Bronchial epithelial cell (primary cell): ENCODE measurements at regions not wholly inside any gene's neighbourhood (a gene's known extent, or its start where the extent isn't known, plus 50 kb on each side); places are given as distances from the start of the nearest gene placed in this dataset.

Source experiments
- DNase-seq: peaks from one replicate; pipeline ENCODE4 v3.0.0-alpha.2; 2010; ENCODE audit warnings: low read depth
- FAIRE-seq: peaks from 2 replicates; lab custom pipeline; 2011; peaks lifted over from hg19 to GRCh38; lab: Jason Lieb, UNC
- H3K27me3 ChIP-seq: 2 replicates; pipeline ENCODE4 v1.5.1; 2011; ENCODE audit warnings: low read length; ENCODE audit not compliant: control insufficient read depth, insufficient read depth
- H3K36me3 ChIP-seq: 2 replicates; pipeline ENCODE4 v1.5.1; 2011; ENCODE audit warnings: low read length; ENCODE audit not compliant: control insufficient read depth, insufficient read depth
- H3K4me3 ChIP-seq: 2 replicates; pipeline ENCODE4 v1.5.1; 2011; ENCODE audit warnings: mild to moderate bottlenecking, low read depth, low read length, control low read depth
- CTCF ChIP-seq: IDR thresholded peaks from 2 replicates; pipeline ENCODE4 v1.5.1; 2011; ENCODE audit warnings: mild to moderate bottlenecking, moderate library complexity, low read length, control low read depth, inconsistent platforms; ENCODE audit not compliant: insufficient read depth, severe bottlenecking

DNA sequence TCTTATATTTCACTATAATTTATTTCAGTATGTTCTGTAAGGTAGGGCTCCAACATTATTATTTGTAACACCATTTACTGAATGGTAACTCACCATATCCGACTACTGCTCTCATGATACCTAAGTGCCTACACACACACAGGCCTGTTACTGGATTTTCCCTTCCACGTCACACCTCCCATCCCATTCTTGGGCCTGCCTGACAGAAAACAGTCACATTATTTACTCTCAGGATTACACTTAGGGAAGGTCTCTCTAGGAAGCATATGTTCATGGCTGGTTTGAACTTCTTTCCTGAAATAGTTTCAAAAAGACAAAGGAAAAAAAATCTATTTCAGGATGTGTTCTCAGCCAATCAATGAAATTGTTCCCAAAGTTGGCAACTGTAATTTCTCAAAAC is 102.3 kb upstream of the DOCK9 start:
- H3K27me3 ChIP-seq, result no peaks in the 10 kb centered on the region
- FAIRE-seq (no peak), DNase-seq (no peak)
- no peak overlapping the region for H3K4me3 ChIP-seq
- peaks cover 2% of the 10 kb centered on the region for H3K36me3 ChIP-seq
- no peak for TF ChIP-seq CTCF

GRCh38 chr13:99083981-99084380 is 106.1 kb upstream of the DOCK9 start:
- Histone ChIP-seq H3K27me3 (no peaks in the 10 kb centered on the region), H3K4me3 (no peak overlapping the region), H3K36me3 (no peaks in the 10 kb centered on the region)
- no peak for TF ChIP-seq CTCF
- no peak for DNase-seq
- no peak for FAIRE-seq

DNA sequence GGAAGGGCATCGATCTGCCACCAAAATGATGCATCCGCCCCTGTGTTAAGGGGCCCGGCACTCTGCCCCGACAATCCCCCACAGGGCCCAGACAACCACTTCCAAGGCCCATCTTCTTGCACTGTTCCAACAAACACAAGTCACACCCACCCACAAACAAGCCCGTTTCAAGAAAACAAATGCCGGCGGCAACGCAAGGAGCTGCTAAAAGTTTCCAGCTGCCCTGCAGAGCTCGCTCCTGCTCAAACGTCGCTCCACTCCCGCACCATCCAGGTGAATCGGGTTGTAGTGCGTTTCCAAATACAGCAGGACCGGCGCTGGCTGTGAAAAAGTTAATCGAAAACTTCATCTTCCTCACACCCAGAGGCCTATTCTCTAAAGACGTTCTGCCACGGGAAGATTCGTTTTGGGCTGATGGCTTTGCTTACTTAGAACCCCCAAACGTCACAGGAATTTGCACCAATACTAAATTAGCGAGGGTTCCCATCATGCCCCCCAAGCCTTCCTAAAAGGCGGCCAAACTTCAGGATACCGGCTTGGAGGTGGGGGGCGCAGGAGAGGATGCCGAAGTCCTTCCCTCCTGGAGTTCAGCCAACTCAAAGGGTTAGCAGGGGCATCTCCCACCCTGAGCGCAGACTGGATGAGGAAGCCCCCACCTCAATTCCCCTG is 107.4 kb upstream of the DOCK9 start:
- Histone ChIP-seq H3K4me3 (peak overlapping the region; percentile 72), H3K36me3 (no peaks in the 10 kb centered on the region), H3K27me3 (no peaks in the 10 kb centered on the region)
- DNase-seq (no peak), FAIRE-seq (no peak)
- no peak for TF ChIP-seq CTCF

DNA sequence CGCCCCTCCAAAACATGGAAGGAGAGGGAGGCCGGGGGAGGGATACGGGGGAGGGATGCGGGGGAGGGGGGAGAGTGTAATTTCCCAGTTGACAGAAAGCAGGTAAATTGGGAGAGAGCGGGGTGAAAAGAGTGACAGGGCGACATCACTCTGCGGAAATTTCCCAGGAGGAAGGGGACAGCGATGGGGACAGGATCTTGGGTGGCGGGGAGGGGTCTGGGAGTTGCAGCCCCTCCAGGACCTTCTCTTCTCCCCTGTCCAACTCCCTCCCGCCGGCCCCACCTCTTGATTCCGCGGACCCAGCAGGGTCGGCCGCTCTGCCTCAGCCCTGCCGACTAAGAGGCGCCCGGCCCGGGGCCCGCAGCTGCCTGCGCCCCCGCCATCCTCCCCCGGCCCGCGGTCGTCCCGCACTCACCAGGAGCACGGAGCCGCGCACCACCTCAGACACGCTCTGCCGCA is 108.0 kb upstream of the DOCK9 start:
- Histone ChIP-seq H3K27me3 (no peaks in the 10 kb centered on the region), H3K36me3 (no peaks in the 10 kb centered on the region), H3K4me3 (peak overlapping the region; percentile 72)
- FAIRE-seq (no peak), DNase-seq (no peak)
- TF ChIP-seq CTCF, result no peak

GRCh38 chr13:99086267-99087097 is 108.6 kb upstream of the DOCK9 start:
- TF ChIP-seq CTCF, result peak; percentile 11
- FAIRE-seq (no peak), DNase-seq (peak; percentile 46)
- Histone ChIP-seq H3K27me3 (no peaks in the 10 kb centered on the region), H3K4me3 (peak overlapping the region; percentile 72), H3K36me3 (no peaks in the 10 kb centered on the region)
